ENCODE measurements at regions not wholly inside any gene's neighbourhood (a gene's known extent, or its start where the extent isn't known, plus 50 kb on each side); places are given as distances from the start of the nearest gene placed in this dataset.

DNA sequence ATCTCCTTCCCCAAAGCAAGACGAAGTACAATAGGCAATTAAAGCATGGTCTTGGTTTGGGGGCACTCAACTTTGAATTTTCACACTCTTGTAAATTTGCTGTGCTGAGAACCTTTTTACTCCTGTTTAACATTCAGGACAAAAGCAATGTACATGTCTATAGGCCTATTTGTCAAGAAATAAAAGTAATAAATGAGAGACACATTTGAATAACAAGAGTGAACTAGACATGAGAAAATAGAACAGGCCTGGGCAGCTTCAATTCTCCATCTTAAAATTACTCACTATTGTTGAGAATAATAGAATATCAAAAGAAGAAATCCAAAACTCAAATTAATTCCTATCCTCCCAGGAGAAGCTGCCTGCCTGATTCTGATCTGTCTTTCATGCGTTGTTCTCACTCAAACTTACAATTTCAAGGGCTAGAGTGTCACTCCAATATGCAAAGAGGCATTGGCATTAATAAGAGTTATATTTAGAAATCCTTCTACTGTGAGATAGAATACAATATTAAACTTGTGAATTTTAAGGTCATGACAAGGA is 192.9 kb upstream of the CCNG1 start:
- in situ Hi-C loops (cut with HindIII; ENCODE audit: low sequenced_read_pairs): no loop called here
- TF ChIP-seq CTCF (IDR thresholded peaks at IDR 0.05; ENCODE audit: low read depth, low read length, missing control alignments): no peak
- no peak for DNase-seq (ENCODE audit: low read depth)

GRCh38 chr5:163245584-163245983 is 191.8 kb upstream of the CCNG1 start:
- in situ Hi-C loops (cut with HindIII; ENCODE audit: low sequenced_read_pairs): no loop called here
- TF ChIP-seq CTCF (IDR thresholded peaks at IDR 0.05; ENCODE audit: low read depth, low read length, missing control alignments): no peak
- no peak overlapping the region for H3K4me3 ChIP-seq (ENCODE audit: low read depth, low read length)
- DNase-seq (ENCODE audit: low read depth): no peak

More for the DNA sequence above, 192.9 kb upstream of the CCNG1 start:
- no peak overlapping the region for H3K4me3 ChIP-seq (ENCODE audit: low read depth, low read length)

DNA sequence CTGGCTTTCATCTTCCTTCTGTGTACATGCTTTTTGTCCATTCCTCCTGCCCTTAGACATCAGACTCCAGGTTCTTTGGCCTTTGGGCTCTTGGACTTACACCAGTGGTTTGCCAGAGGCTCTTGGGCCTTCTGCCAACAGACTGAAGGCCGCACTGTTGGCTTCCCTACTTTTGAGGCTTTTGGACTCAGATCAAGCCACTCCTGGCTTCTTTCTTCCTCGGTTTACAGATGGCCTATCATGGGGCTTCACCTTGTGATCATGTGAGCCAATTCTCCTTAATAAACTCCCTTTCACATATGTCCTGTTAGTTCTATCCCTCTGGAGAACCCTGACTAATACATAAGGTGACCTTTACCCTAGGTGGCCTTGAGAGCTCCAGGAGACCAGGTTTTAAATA is 189.1 kb upstream of the CCNG1 start:
- TF ChIP-seq CTCF (IDR thresholded peaks at IDR 0.05; ENCODE audit: low read depth, low read length, missing control alignments): no peak
- DNase-seq (ENCODE audit: low read depth): peak; percentile 72
- no peak overlapping the region for H3K4me3 ChIP-seq (ENCODE audit: low read depth, low read length)
- in situ Hi-C loops (cut with HindIII; ENCODE audit: low sequenced_read_pairs): no loop called here

- no peak for TF ChIP-seq CTCF (IDR thresholded peaks at IDR 0.05; ENCODE audit: low read depth, low read length, missing control alignments)
- in situ Hi-C loops (cut with HindIII; ENCODE audit: low sequenced_read_pairs): no loop called here
- DNase-seq (ENCODE audit: low read depth): peak; percentile 79
- H3K4me3 ChIP-seq (ENCODE audit: low read depth, low read length): no peak overlapping the region
Observed at GRCh38 chr5:163248871-163249270, 188.5 kb upstream of the CCNG1 start.

DNA sequence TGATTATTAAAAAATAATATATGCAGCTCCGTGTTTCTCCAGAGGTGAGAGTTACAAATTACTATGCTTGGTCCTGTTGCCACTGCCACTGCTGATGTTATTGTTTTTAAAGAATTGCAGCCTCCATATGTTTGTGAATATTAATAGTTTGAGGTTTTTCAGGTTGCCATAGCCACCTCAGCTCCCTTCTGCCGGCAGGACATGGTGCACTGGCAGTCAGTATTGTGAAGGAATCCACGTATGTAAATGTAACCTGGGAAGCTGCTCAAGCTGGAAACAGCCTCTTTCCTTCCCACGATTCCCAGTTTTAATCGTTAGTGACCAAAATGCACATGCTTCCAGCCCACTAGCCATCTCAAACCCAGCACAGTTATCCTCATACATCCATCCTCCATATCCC is 184.4 kb upstream of the CCNG1 start:
- in situ Hi-C loops (cut with HindIII; ENCODE audit: low sequenced_read_pairs): no loop called here

GRCh38 chr5:163259495-163259894 is 177.9 kb upstream of the CCNG1 start:
- H3K4me3 ChIP-seq (ENCODE audit: low read depth, low read length): no peak overlapping the region
- in situ Hi-C loops (cut with HindIII; ENCODE audit: low sequenced_read_pairs): no loop called here
- no peak for DNase-seq (ENCODE audit: low read depth)
- TF ChIP-seq CTCF (IDR thresholded peaks at IDR 0.05; ENCODE audit: low read depth, low read length, missing control alignments): no peak

More for the DNA sequence above, 184.4 kb upstream of the CCNG1 start:
- TF ChIP-seq CTCF (IDR thresholded peaks at IDR 0.05; ENCODE audit: low read depth, low read length, missing control alignments): no peak
- no peak for DNase-seq (ENCODE audit: low read depth)
- H3K4me3 ChIP-seq (ENCODE audit: low read depth, low read length): no peak overlapping the region

DNA sequence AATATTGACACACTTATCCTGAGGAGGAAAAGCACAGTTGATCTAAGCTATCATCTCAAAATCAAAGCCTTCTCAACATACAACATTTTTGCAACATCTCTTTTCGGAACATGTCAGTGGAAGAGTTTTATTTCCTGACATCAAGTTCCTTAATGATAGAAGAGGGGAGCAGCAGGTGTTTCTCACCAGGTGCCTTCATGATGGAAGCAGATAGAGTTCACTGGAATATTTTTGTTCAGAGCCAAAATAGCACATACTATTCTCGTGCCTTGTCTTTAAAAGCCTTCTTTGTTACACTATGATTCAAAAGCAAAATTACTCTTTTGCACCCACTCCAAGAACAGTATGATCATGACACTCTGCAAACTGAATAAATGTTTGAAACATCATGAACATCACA is 176.9 kb upstream of the CCNG1 start:
- no peak overlapping the region for H3K4me3 ChIP-seq (ENCODE audit: low read depth, low read length)
- DNase-seq (ENCODE audit: low read depth): no peak
- no peak for TF ChIP-seq CTCF (IDR thresholded peaks at IDR 0.05; ENCODE audit: low read depth, low read length, missing control alignments)
- in situ Hi-C loops (cut with HindIII; ENCODE audit: low sequenced_read_pairs): no loop called here
